ENCODE measurements at regions not wholly inside any gene's neighbourhood (a gene's known extent, or its start where the extent isn't known, plus 50 kb on each side); places are given as distances from the start of the nearest gene placed in this dataset.

DNA sequence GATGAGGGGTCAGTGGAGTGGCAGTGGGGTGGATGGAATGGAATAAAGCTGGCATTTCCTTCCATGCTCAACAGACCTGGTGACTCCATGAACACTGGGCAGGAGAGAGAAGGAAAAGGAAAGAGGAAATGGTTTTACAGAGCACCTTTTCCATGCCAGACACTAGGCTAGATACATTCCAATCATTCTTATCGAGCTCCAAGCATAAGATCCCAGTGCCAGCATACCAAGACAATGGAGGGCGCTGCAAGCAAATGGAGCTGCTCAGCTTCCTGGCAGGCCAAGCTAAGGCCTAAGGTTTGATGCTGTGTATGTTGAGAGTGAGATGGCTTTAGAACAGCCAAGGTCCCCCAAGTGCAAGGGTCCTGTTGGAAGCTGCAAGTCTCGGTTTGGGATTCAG is 113.2 kb downstream of the HSPH1 start:
- DNase-seq, result no peak

DNA sequence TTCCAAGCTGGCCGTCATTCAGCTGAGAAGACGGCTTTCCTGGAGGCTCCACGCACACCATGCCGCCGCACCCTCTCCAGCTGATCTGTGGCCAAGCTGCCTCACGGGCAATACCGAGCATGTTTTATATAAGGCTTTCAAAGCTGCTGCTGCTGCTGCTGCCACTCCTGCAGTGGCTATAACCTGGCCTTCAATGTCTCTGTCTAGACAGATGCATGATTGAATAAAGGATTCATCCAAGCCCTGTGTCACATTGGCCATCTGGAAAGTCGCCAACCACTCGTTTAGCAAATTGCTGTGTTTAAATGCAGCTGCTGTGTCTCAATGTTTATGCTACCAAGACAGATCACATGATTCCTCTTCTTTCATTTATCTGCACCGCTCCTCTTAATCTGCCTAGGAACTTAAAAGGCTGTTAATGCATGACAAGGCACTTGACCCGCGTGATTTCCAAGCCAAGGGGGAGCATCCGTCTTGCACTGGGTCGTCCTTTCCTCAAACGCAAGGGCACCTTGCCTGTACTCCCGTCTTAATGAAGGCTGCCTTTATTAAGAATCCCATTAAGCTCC is 114.3 kb downstream of the TEX26 start:
- DNase-seq, result no peak

DNA sequence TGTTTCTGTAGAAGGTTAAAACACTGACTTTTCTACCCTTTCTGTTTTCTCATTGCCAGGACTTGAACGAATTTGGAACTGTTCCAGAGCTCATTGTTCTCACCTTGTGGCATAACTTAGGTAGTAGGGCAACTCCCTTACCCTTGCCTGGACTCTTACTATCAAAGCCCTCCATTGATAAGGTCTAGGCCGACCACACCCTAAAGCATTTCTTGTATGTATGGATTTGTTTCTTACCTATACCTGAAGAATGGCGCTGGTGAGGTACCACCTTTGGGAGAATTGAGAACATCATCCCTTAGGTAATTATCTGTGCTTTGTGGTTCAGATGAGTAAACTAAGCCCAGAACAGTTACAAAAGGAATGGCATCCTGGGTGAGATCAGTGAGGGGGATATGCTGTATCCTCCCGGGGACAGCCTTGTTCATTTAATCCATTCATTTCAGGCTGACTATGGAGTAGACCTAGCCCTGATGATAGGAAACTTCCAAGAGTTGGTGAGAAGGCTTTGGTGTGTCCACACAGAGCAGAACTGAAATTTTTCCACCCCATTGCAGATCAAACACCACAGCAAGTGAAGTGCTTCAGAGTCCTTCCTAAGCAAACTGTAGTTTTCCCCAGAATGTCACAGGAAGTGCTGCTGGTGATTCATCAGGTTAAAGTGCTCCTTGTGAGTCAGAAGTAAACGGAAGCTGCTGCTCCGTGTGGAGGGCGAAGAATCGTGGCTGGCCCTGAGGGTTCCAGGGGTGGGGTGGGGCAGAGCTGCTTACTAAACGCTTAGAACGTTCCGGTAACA is 113.0 kb downstream of the TEX26 start:
- peak; percentile 41 for DNase-seq

DNA sequence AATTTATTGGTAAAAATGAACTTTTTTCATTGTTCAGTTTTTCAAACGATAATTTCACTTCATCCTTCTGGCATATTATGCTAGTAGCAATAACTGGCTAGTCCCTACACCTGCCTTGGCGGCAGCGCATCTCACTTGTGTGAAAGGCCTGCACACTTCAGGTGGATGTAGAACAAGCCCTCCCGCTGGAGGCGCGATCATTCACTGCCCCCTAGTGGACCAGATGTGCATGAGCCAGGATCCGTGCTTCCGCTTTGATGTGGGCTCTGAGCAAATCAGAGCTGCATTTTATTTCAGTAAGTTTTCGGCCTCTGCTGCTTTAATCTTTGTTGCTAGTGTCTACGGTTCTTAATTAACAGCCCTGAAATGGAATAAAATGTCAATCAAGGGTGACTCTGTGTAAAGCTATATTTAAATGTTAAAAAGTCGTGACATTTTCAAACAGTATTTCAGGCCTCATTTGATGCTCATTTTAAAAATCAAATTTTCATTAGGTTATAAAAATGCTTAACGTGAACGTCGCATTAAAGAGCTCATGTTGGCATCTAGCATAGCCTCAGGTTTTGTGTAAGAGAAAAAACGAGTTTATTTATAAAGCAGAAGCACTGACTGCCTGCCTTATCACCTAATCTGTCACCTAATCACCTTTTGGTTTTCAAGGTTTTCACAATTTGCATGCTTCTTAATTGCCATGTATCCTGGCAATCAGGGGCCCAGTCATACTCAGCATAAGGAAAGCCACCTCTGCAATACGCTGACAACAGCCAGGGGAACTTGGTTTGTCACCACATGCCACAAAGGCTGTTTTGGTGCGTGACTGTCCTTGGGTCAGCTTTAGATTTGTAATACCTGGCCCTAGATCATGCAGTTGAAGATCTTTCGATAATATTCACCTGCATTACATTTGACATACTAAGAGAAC is 112.2 kb downstream of the TEX26 start:
- peak; percentile 68 for DNase-seq

DNA sequence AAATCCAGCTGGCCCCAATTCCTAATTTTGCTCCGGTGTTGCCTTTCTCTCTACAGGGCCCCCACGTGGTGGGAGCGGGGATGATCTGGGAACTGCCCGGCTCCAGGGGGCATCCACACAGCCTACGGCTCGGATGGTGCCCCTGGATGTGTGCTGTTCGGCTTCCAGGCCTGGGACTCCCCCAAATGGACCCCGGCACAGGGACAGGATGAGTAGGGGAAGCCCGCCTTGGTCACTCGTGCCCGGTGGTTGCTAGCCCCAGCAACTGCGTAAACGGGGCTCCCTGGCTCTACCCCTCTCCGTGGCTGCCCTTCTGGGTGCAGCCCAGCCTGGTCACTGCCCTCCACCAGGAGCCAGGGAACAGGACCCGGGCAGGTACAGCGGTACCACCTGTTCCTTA is 111.5 kb downstream of the TEX26 start:
- DNase-seq, result no peak

DNA sequence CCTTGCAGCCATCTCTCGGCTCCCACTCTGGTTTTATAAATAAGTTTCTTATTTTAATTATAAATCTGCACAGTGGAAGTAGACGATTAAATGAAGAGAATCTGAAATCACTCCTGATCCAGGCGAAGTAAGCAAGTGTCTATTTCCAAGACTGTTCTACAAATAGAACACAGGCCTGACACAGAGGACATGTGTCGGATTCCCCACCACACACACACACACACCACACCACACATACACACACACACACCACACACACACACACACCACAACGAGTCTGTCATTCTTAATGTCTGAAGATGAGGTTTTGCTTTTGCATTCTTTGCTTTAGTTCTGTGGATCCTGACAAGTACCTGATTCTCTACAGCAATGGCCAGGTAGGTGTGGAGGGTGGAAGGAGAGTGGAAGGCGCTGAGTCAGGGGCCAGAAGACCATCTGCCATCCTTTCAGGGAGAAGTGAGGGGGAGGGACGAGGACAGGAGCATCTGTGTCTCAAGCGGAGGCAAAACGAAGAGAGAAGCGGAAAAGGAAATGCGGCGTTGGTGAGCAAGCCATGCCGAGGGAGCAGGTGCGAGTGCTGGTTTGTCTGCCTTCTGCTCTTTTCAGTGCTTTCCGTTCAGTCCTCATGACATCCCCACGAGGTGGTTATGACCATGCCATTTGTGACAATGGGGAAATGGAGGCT is 110.2 kb downstream of the TEX26 start:
- no peak for DNase-seq

DNA sequence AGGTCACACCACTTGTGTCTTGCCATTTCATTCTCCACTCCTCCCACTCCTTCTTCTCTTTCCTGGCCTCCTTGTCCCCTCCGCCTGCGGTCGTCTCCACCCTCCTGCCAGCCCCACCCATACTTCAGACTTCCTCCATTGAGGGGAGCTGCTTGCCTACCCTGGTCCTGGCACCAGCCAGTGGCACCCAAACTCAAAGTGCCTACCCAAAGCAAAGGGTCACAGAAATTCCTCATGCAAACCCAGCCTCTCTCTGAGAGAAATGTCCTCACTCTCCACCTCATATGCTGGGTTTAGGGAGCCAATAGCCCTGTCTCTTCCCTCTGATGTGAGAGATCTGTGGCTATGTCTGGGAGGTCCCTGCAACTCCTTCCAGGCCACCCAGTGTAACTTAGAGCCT is 109.6 kb downstream of the TEX26 start:
- DNase-seq, result no peak

DNA sequence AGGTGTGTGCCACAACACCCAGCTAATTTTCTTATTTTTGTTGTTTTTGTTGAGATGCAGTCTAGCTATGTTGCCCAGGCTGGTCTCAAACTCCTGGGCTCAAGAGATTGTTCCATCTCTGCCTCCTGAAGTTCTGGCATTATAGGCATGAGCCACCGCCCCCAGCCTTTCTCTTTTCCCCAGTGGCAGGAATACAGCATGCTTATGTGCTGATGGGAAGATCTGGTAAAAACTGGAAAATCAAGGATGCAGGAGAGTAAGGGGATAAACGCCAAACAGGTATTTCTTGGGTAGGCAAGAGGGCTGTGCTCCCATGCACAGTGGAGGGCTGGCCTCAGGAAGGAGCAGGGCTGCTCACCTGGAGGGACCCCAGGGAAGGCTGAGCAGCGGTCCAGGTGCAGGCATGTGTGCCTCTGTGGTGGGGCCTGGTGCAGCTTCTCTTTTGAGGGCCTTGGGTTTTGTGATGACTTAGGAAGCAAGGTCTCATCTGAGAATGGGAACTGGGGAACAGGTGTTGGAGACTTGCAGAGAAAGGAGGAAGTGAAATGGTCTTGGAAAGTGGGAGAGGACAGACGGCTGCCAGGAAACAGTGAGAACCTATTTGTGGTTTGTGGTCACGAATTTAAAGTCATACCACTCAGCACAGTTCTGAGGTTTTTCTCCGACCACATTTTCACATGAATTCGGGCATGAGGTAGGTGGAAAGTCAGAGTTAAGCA is 106.5 kb downstream of the TEX26 start:
- DNase-seq, result no peak

DNA sequence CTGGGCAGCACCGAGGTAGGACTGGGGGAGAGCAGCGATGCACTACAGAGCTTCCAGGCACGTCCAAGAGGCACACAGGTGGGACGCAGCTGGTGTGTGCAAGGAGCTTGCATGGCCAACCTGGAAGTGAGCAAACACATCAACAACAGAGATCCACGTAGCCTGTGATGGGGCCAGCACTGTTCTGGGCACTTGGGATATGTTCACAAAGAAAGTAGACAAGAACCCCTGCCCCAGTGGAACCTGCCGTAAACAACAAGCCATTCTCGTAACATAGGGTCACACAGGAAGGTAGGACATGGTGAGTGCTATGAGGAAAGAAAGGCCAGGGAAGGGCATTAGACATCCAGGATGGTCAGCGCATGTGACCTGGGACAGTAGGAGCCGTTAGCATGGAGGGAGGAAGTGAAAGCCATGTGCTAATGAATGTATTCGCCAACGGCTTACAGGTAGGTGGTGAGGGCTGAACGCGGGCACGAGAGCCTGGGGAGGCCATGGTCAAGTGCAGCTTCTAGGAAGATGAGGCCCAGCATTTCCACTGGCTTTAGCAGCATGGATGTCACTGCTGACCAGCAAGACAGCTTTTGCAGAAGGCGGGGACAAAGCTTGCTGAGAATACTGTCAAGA is 105.5 kb downstream of the TEX26 start:
- no peak for DNase-seq

DNA sequence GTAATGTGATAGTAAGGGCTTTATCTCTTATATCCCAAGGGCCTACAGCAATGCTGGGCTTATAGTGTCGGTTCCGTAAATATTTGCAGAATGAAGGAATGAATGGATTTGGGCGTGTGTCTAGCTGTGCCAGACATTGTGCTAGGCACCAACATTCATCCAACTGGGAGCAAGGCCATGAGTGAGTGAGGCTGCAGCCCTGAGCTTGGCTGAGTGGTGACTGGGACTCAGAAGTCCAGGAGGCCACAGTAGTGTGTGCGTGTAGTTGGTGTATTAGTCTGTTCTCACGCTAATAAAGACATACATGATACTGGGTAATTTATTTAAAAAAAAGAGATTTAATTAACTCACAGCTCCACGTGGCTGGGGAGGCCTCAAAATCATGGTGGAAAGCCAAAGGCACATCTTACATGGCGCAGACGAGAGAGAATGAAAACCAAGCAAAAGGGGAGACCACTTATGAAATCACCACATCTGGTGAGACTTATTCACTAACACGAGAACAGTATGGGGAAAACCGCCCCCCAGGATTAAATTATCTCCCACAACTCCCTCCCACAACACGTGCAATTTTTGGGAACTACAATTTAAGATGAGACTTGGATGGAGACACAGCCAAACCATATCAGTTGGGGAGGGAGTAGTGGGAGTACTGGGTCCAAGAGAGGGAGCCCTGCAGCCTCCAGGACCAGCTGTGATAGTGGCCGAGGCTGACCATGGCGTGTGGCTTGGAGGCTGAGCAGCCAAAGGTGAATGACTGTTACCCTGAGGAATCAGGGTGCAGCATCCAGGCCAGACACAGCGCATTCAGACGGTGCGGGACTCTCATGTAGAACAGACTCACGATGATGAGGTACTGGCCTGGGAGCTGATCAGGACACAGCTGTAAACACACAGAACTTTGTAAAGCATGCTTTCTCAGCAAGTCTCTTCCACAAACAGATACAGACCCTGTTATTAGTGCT is 104.6 kb downstream of the TEX26 start:
- DNase-seq, result no peak

DNA sequence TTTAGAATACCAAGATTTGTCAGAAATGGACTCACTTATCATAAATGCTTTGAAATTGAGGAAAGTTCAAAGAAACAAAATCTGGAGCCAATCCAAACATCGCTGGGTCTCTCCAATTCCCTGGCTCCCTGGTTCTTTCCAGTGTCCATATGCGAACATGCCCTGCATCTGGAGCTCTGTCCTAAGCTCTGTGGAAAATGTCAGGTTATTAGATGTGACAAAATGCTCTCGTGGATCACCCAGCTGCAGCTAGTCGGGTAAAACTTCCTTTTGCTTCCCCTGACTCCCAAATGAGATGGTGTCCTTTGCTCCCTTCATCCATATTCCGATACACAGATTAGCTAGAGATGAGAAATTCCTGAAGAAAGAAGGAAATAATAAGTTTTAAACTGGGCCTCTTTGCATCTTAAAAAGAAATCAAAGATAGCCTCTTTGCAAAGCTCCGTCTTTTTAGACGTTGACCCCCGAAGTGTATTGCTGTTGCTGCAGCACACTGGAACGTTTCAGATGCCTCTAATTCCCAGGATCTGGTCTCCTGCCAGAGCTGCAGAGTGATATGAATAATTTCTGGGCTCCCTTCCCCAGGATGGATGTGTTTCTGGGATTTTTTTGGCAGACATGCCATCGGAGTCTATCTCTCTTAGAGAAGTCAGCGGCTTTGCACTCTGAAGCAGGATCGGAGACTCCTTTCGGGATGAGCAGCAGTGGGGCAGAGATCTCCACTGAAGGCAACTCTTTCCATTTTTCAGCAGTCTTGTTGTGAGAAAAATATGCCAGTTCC is 102.9 kb downstream of the TEX26 start:
- DNase-seq, result no peak

DNA sequence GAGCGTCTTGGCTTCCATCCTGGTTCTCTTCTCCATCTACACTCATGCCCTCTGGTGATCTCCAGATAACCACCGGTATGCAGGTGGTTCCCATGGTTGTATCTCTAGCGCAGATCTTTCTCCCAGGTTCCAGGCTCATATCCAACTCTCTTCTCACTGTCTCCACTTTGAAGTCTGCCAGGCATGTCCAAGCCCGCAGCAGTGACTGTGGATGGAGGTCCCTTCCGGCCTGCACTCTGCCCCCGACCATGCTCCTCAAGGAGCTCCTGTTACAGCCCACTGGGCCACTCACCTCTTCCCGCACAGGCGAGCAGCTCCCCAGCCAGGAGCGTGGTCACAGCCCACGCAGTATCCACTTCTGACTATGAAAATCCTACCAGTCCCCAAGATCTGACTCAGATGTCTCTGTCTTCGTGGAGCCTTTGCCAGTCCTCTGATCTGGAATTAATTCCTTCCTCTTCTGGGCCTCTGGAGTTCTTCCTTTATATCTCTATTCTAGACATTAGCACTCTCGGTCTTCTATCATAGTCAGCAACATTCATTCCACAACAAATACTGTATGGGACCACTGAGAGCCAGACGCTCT is 100.2 kb downstream of the TEX26 start:
- no peak for DNase-seq

DNA sequence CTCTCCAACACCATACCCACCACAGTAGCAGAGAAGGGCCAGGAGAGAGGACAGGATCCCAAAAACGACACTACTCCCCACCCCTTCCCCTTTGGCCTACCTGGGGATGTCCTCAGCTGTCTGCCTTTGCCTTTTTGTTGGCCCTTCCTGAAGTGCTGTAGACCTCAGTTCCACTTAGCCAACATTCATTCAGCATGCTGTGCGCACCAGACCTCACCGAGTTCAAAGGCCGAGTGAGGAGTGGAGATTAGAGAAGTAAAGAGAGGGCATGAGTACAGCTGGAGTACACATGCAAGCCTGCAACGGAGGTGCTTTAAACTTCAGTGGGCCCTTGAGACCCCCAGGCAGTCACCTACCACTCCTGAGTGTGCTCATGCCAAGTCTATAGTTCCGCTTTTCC is 99.0 kb downstream of the TEX26 start:
- no peak for DNase-seq

DNA sequence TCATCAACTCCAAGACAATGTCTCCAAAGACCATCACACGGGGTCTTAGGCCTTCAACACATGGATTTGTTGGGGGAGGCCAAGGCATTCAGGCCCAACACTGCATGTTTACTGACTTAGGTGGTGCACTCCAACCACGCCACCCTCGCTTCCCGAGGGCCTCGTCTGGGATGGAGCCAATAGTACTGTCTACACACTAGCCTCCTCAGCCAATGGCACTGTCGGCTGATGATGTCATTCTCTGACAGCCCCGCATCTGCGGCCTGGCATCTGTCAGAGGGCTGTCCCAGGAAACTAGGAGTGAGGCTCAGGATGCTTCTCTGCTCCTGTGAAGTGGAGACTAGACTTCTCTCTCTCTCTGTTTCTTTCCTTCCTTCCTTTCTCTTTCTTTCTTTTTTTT is 96.6 kb downstream of the TEX26 start:
- DNase-seq, result no peak

DNA sequence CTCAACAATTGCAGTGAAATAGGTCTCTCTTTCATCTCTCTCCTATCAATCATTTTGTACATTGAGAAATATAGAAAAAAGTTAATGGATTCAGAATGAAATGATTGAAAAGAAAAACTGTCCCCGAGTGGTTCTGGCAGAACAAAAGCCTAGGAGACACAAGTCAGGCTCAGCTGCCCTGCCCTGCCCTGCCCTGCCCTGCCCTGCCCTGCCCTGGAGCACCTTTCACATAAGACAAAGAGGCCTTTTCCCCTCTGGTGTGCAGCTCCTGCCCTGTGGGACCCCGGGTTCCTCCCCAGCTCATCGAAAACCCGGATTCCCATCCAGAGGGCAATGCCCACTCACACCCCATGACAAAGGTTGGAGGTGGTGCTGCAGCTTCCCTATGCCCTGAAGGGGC is 94.7 kb downstream of the TEX26 start:
- DNase-seq, result no peak
